ENCODE measurements at regions not wholly inside any gene's neighbourhood (a gene's known extent, or its start where the extent isn't known, plus 50 kb on each side); places are given as distances from the start of the nearest gene placed in this dataset.

DNA sequence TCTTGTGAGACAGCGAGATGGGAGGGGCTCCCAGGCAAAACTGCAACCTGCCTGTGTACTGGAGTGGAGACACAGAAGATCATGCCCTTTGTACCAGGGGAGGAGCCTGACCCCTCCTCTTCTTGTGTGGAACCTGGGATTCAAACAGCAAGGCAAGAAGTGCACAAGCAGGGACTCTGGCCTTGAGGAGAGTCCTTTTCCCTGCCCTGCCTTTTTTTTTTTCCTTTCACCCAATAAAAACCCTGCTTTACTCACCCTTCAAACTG lies 251.8 kb upstream of the OPRM1 start:
- no peak for TF ChIP-seq GATA3 (IDR thresholded peaks at IDR 0.05; ENCODE audit: low read depth, low read length)
- TF ChIP-seq GATA2 (IDR thresholded peaks at IDR 0.05; ENCODE audit: low read depth, low read length): no peak

DNA sequence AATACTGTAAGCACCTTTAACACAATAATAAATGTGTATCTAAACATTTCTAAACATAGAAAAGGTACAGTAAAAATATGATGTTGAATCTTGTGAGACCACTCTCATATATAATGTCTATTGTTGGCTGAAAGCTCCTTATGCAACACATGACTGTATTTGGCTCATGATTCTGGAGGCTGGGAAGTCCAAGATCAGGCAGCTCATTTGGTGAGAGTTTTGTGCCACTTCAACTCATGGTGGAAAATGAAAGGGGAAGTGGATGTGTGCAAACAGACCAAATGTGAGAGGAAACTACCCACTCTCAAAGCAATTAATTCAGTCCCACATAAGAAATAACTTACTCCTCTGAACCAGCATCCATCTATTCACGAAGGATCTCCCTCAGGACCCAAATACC lies 257.7 kb upstream of the OPRM1 start:
- no peak for TF ChIP-seq GATA3 (IDR thresholded peaks at IDR 0.05; ENCODE audit: low read depth, low read length)
- TF ChIP-seq GATA2 (IDR thresholded peaks at IDR 0.05; ENCODE audit: low read depth, low read length): no peak

DNA sequence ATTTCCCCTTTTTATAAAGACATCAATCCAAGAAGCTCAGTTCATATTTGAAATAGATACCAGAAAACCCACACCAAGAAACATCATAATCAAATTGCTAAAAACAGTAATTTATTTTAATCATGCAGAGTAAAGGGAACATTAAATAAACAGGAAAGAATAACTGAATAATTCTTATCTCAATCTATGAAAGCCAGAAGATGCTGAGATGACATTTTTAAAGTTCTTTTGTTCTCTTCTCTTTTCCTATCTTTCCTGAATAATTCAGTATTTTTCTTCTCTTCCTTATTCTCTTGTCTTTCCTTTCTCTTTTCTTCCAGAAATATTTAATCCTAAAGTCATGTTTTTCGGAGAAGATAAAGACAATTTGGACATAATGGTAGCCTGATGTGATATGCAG lies 259.0 kb upstream of the OPRM1 start:
- no peak for TF ChIP-seq GATA3 (IDR thresholded peaks at IDR 0.05; ENCODE audit: low read depth, low read length)
- no peak for TF ChIP-seq GATA2 (IDR thresholded peaks at IDR 0.05; ENCODE audit: low read depth, low read length)

GRCh38 chr6:153778216-153778615 lies 260.8 kb upstream of the OPRM1 start:
- TF ChIP-seq GATA2 (IDR thresholded peaks at IDR 0.05; ENCODE audit: low read depth, low read length) (no peak), GATA3 (IDR thresholded peaks at IDR 0.05; ENCODE audit: low read depth, low read length) (no peak)

DNA sequence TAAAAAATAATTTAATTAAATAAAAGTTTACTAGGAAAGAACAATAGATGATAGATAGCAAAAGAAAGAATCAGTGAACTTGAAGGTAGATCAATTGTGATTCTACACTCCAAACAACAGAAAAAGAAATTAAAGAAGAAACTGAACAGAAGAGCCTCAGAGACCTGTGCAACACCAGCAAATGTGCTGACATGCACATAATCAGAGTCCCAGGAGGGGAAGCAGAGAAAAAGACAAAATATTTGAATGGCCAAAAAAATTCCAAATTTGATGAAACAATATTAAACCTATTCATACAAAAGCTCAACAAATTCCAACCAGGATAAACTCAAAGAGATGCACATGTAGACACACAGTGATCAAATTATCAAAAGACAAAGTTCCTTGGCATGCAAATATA lies 267.5 kb upstream of the OPRM1 start:
- TF ChIP-seq GATA2 (IDR thresholded peaks at IDR 0.05; ENCODE audit: low read depth, low read length) (no peak), GATA3 (IDR thresholded peaks at IDR 0.05; ENCODE audit: low read depth, low read length) (no peak)

- TF ChIP-seq GATA3 (IDR thresholded peaks at IDR 0.05; ENCODE audit: low read depth, low read length): no peak
- no peak for TF ChIP-seq GATA2 (IDR thresholded peaks at IDR 0.05; ENCODE audit: low read depth, low read length)
Measured at GRCh38 chr6:153767127-153767526, 271.9 kb upstream of the OPRM1 start.

- TF ChIP-seq GATA2 (IDR thresholded peaks at IDR 0.05; ENCODE audit: low read depth, low read length): no peak
- no peak for TF ChIP-seq GATA3 (IDR thresholded peaks at IDR 0.05; ENCODE audit: low read depth, low read length)
Measured at GRCh38 chr6:153758516-153758915, 280.5 kb upstream of the OPRM1 start.

- TF ChIP-seq GATA2 (IDR thresholded peaks at IDR 0.05; ENCODE audit: low read depth, low read length) (no peak), GATA3 (IDR thresholded peaks at IDR 0.05; ENCODE audit: low read depth, low read length) (no peak)
Measured at GRCh38 chr6:153735761-153736160, 303.3 kb upstream of the OPRM1 start.

DNA sequence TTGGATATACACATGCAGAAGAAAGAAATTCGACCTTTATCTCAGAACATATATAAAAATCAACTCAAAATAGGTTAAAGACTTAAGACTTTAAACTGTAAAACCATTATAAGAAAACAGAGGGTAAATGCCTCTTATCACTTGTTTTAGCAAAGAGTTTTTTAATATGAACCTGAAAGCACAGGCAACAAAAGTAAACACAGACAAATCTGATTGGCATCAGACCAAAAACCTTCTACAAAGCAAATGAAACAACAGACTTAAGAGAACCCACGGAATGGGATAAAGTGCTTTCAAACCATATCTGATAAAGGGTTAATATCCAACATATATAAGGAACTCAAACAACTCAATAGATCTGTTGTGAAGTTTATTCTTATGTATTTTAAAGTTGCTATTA lies 309.9 kb upstream of the OPRM1 start:
- TF ChIP-seq GATA2 (IDR thresholded peaks at IDR 0.05; ENCODE audit: low read depth, low read length) (no peak; the same call in 1 of the 2 replicates), GATA3 (IDR thresholded peaks at IDR 0.05; ENCODE audit: low read depth, low read length) (0 out of 2 replicates have a peak, but pooled peaks have one; percentile 32)

DNA sequence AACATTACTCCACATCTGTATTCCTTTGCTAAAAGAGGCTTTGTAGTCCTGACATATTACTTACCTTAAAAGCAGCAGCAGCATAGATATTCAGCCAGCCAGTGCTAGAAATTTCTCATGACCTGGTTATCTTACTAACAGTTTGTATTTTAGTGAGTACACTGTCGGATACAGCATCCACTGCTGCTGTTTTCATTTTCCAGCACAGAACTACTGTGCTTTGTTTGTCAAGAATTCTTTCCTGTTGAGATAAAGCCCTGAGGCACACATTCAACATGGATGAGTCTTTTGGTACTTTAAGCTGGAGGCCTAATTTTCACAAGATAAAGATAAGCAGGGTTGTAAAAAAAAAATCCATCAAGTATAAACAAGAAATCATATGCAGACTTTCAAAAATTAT lies 311.2 kb upstream of the OPRM1 start:
- TF ChIP-seq GATA3 (IDR thresholded peaks at IDR 0.05; ENCODE audit: low read depth, low read length): no peak
- TF ChIP-seq GATA2 (IDR thresholded peaks at IDR 0.05; ENCODE audit: low read depth, low read length): no peak

GRCh38 chr6:153725456-153725855 lies 313.6 kb upstream of the OPRM1 start:
- no peak for TF ChIP-seq GATA2 (IDR thresholded peaks at IDR 0.05; ENCODE audit: low read depth, low read length)
- no peak for TF ChIP-seq GATA3 (IDR thresholded peaks at IDR 0.05; ENCODE audit: low read depth, low read length)

DNA sequence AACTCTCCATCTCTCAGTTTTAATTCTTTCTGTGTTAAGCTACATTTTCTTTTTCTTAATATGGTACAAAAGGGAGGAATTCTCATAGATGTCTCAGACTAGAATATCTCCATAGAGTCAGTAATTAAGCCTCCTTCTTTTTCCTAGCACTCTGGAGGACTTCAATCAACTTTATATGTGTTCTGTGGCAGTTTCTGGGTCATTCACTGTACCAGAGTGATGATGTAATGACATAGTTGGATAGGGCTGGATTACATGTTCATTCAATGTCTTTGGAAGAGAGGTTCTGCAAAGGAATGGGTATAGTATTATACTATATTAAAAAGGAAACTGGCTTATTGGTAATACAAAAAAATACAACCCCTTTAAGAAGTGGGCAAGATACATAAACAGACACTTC lies 318.3 kb upstream of the OPRM1 start:
- no peak for TF ChIP-seq GATA3 (IDR thresholded peaks at IDR 0.05; ENCODE audit: low read depth, low read length)
- TF ChIP-seq GATA2 (IDR thresholded peaks at IDR 0.05; ENCODE audit: low read depth, low read length): no peak

DNA sequence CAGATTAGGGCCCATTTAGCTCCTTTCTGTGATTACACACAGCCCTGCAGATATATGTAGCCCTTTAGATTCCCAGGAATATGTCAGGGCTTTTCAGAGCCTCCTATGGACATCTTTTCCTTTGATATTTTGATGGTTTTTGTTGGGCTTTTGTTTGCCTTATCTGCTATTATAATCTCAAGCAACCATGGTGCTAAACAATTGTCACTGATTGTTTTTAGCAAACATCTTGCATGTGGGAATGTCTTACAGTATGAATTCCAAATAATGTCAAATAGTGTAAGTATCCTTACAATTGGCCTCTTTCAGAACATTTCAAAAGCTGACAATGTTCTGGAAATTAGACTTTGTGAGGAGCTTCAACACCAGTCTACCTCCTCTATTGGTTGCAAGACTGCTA lies 333.6 kb upstream of the OPRM1 start:
- TF ChIP-seq GATA2 (IDR thresholded peaks at IDR 0.05; ENCODE audit: low read depth, low read length) (no peak), GATA3 (IDR thresholded peaks at IDR 0.05; ENCODE audit: low read depth, low read length) (no peak)

DNA sequence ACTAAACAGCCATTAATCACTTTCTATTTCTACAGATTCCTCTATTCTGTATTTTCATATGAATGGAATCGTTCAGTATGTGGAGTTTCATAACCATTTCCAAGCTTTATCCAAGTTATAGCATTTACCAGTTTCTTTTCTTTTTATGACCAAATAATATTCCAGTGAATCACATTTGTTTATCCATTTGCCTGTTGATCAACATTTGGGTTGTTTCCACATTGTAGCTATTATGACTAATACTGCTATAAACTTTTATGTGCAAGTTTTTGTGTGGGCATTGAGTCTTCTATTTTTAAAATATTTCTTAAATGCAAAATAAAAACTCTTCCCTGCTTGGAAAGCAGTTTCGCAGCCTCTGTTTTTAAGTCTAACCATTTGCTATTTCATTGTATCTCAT lies 336.4 kb upstream of the OPRM1 start:
- TF ChIP-seq GATA2 (IDR thresholded peaks at IDR 0.05; ENCODE audit: low read depth, low read length) (no peak), GATA3 (IDR thresholded peaks at IDR 0.05; ENCODE audit: low read depth, low read length) (no peak)

GRCh38 chr6:153698637-153699036 lies 340.4 kb upstream of the OPRM1 start:
- TF ChIP-seq GATA3 (IDR thresholded peaks at IDR 0.05; ENCODE audit: low read depth, low read length): no peak
- no peak for TF ChIP-seq GATA2 (IDR thresholded peaks at IDR 0.05; ENCODE audit: low read depth, low read length)

GRCh38 chr6:153698001-153698400 lies 341.0 kb upstream of the OPRM1 start:
- TF ChIP-seq GATA2 (IDR thresholded peaks at IDR 0.05; ENCODE audit: low read depth, low read length) (no peak), GATA3 (IDR thresholded peaks at IDR 0.05; ENCODE audit: low read depth, low read length) (no peak)

All from SH-SY5Y (cell line).